SK-N-SH (cell line): ENCODE measurements at regions not wholly inside any gene's neighbourhood (a gene's known extent, or its start where the extent isn't known, plus 50 kb on each side); places are given as distances from the start of the nearest gene placed in this dataset.
"Not testable (repeated sequence)": the region's sequence is repeated elsewhere in the genome, so short reads cannot be mapped to it uniquely, and the experiment has no call there.

Experiments
- CTCF ChIA-PET: fragments of 300-600, 350-600 bp; formaldehyde crosslinking; extraction: SDS; loops from one replicate; lab custom pipeline; 2021; lab: Yijun Ruan, JAX
- POLR2A ChIA-PET: fragments of 350-600 bp; sonication (Branson Sonifier 250); formaldehyde crosslinking; extraction: SDS; loops from one replicate; lab custom pipeline; 2020; ENCODE audit warnings: antibody characterized with exemption, inconsistent platforms; lab: Yijun Ruan, JAX
- DNase-seq: peaks from one replicate; pipeline ENCODE4 v3.0.0; 2012
- H2AFZ ChIP-seq: fragments of 200-600 bp; sonication (generic); 2 replicates; pipeline ENCODE4 v1.8.1; 2016; ENCODE audit warnings: antibody characterized with exemption, mild to moderate bottlenecking, low read depth
- H3F3A ChIP-seq: fragments of 200-600 bp; sonication (generic); replicated peaks from 2 replicates; pipeline ENCODE3; 2016; ENCODE audit warnings: antibody characterized with exemption, mild to moderate bottlenecking; ENCODE audit not compliant: insufficient read depth
- H3K27ac ChIP-seq, 2 experiments: fragments of 200-500 bp in 1 of 2; fragments of 200-600 bp in 1 of 2; sonication (Bioruptor generic) in 1 of 2; sonication (generic), shearing (Covaris generic) in 1 of 2; 2 replicates each; pipeline versions ENCODE4 v1.5.1 to v1.6.1; 2014 to 2016; ENCODE audit warnings: low read depth in 2 of 2, inconsistent platforms in 1 of 2, low read length in 1 of 2, mild to moderate bottlenecking in 1 of 2, mixed read lengths in 1 of 2
- H3K27me3 ChIP-seq: fragments of 200-600 bp; sonication (generic), shearing (Covaris generic); 2 replicates; pipeline ENCODE4 v1.6.1; 2016; ENCODE audit warnings: mixed run types; ENCODE audit not compliant: insufficient read depth
- H3K36me3 ChIP-seq, 2 experiments: fragments of 200-500 bp in 1 of 2; fragments of 200-600 bp in 1 of 2; sonication (Bioruptor generic) in 1 of 2; sonication (generic) in 1 of 2; replicated peaks in 1 of 2; 2 replicates each; pipeline versions ENCODE3 to v1.5.1; 2014 to 2016; ENCODE audit warnings: low read length in 1 of 2, mild to moderate bottlenecking in 1 of 2; ENCODE audit not compliant: insufficient read depth in 2 of 2, control insufficient read depth in 1 of 2
- H3K4me1 ChIP-seq, 2 experiments: fragments of 200-500 bp in 1 of 2; fragments of 200-600 bp in 1 of 2; sonication (Bioruptor generic) in 1 of 2; sonication (generic), shearing (Covaris generic) in 1 of 2; 2 replicates each; pipeline versions ENCODE4 v1.5.1 to v1.6.1; 2014 to 2016; ENCODE audit warnings: low read depth in 1 of 2, low read length in 1 of 2, mixed run types in 1 of 2; ENCODE audit not compliant: insufficient read depth in 2 of 2, control insufficient read depth in 1 of 2
- H3K4me2 ChIP-seq: fragments of 200-600 bp; sonication (generic), shearing (Covaris generic); 2 replicates; pipeline ENCODE4 v1.6.1; 2017; ENCODE audit warnings: mixed run types
- H3K4me3 ChIP-seq, 2 experiments: fragments of 200-500 bp in 1 of 2; fragments of 200-600 bp in 1 of 2; sonication (Bioruptor generic) in 1 of 2; sonication (generic), shearing (Covaris generic) in 1 of 2; 2 replicates each; pipeline versions ENCODE4 v1.5.1 to v1.8.1; 2014 to 2016; ENCODE audit warnings: low read depth in 2 of 2, inconsistent platforms in 1 of 2, low read length in 1 of 2, mild to moderate bottlenecking in 1 of 2, mixed read lengths in 1 of 2, moderate library complexity in 1 of 2
- H3K79me2 ChIP-seq: fragments of 200-600 bp; sonication (generic); 2 replicates; pipeline ENCODE4 v1.8.1; 2017; ENCODE audit warnings: mild to moderate bottlenecking; ENCODE audit not compliant: insufficient read depth
- H3K9ac ChIP-seq: fragments of 200-600 bp; sonication (generic); 2 replicates; pipeline ENCODE4 v1.6.1; 2017; ENCODE audit warnings: mixed run types
- H3K9me2 ChIP-seq: fragments of 200-600 bp; sonication (generic); 2 replicates; pipeline ENCODE4 v1.6.1; 2017; ENCODE audit warnings: mixed run types
- H3K9me3 ChIP-seq: fragments of 200-600 bp; sonication (generic); 2 replicates; pipeline ENCODE4 v1.6.1; 2017; ENCODE audit warnings: mixed run types, mild to moderate bottlenecking, moderate library complexity
- H4K20me1 ChIP-seq: fragments of 200-600 bp; sonication (generic); 2 replicates; pipeline ENCODE4 v1.6.1; 2017; ENCODE audit warnings: mild to moderate bottlenecking, mixed run types; ENCODE audit not compliant: insufficient read depth
- CTCF ChIP-seq: fragments of 200-600 bp; sonication (generic); IDR thresholded peaks from 2 replicates; pipeline ENCODE4 v1.6.1; 2017; ENCODE audit warnings: antibody characterized with exemption, mild to moderate bottlenecking, moderate library complexity
- EP300 ChIP-seq, 2 experiments: IDR thresholded peaks; 2 replicates each; pipeline versions ENCODE4 v1.4.0 to v1.6.1; 2012; ENCODE audit warnings: borderline replicate concordance in 1 of 2, low read depth in 1 of 2, low read length in 1 of 2
- FOSL2 ChIP-seq: IDR thresholded peaks from 2 replicates; pipeline ENCODE4 v1.4.0; 2012; ENCODE audit warnings: low read depth, mild to moderate bottlenecking, moderate library complexity, borderline replicate concordance
- GABPA ChIP-seq: IDR thresholded peaks from 2 replicates; pipeline ENCODE4 v1.4.0; 2012; ENCODE audit warnings: low read depth, mild to moderate bottlenecking
- IRF3 ChIP-seq: fragments of 150-350 bp; IDR thresholded peaks from 2 replicates; pipeline ENCODE4 v1.6.1; 2016; ENCODE audit warnings: mild to moderate bottlenecking, low read depth, low read length
- POLR2AphosphoS5 ChIP-seq: IDR thresholded peaks from 2 replicates; pipeline ENCODE4 v1.6.1; 2012; ENCODE audit warnings: low read depth, low read length
- RAD21 ChIP-seq: IDR thresholded peaks from 2 replicates; pipeline ENCODE4 v1.6.1; 2012; ENCODE audit warnings: mild to moderate bottlenecking, low read length
- RFX5 ChIP-seq: IDR thresholded peaks from 2 replicates; pipeline ENCODE4 v1.6.1; 2012; ENCODE audit warnings: mild to moderate bottlenecking, improper control_type of control experiment, low read length
- RXRA ChIP-seq: IDR thresholded peaks from 2 replicates; pipeline ENCODE4 v1.4.0; 2012; ENCODE audit warnings: low read depth, mild to moderate bottlenecking, borderline replicate concordance
- SIN3A ChIP-seq: IDR thresholded peaks from 2 replicates; pipeline ENCODE4 v1.6.1; 2012; ENCODE audit warnings: low read depth, mild to moderate bottlenecking, low read length, moderate library complexity, borderline replicate concordance
- TEAD4 ChIP-seq: IDR thresholded peaks from 2 replicates; pipeline ENCODE4 v1.4.0; 2012; ENCODE audit warnings: mild to moderate bottlenecking, borderline replicate concordance; ENCODE audit not compliant: insufficient read depth
- USF2 ChIP-seq: fragments of 150-350 bp; IDR thresholded peaks from 2 replicates; pipeline ENCODE4 v1.6.1; 2017; ENCODE audit warnings: antibody characterized with exemption, low read length, low read depth, borderline replicate concordance
- WGBS: methylation state at CpG from one replicate; pipeline ENCODE4 v1.1.6; 2017; ENCODE audit warnings: low lambda C conversion rate; 5-methylcytosine and 5-hydroxymethylcytosine counted together

GRCh38 chr18:67771271-67771670, 254.8 kb upstream of the DSEL start (continued):
- TF ChIP-seq CTCF (no peak), POLR2AphosphoS5 (no peak), SIN3A (no peak), EP300 (IDR thresholded peaks at IDR 0.05; ENCODE audit: borderline replicate concordance in 1 of 2, low read depth in 1 of 2, low read length in 1 of 2) (peak in 1 of 2 experiments; percentile 74; a peak in 1 of 4 replicates), TEAD4 (peak; percentile 59; the same call in 1 of the 2 replicates), USF2 (no peak), RFX5 (no peak), RAD21 (no peak), GABPA (no peak)

- ChIA-PET POLR2A (no interaction called here), CTCF (no interaction called here)
- Histone ChIP-seq H3K27ac (peak overlapping the region in 1 of 2 experiments; percentile 32; a peak in 1 of 4 replicates), H3K9me2 (no peaks in the 10 kb centered on the region), H2AFZ (no peak overlapping the region), H3K79me2 (no peaks in the 10 kb centered on the region), H3K9ac (no peak overlapping the region), H3K36me3 (peaks cover 0 to 5% of the 10 kb centered on the region in 2 experiments), H3K4me2 (no peak overlapping the region; the same call in 1 of the 2 replicates), H3K4me3 (no peak overlapping the region), H3K27me3 (no peaks in the 10 kb centered on the region), H3K9me3 (no peaks in the 10 kb centered on the region), H3K4me1 (peaks cover 0 to 32% of the 10 kb centered on the region in 2 experiments; a peak in 2 of 4 replicates), H3F3A (peaks cover 10% of the 10 kb centered on the region), H4K20me1 (no peaks in the 10 kb centered on the region)
- TF ChIP-seq RFX5: no peak
- no peak for TF ChIP-seq IRF3
- WGBS: 74% methylated on average over 5 of the region's 5 CpGs
- DNase-seq: no peak
Measured at GRCh38 chr18:67770520-67770919, 254.0 kb upstream of the DSEL start.

- no peaks in the 10 kb centered on the region for H3K79me2 ChIP-seq
- peaks cover 0 to 5% of the 10 kb centered on the region in 2 experiments for H3K36me3 ChIP-seq
- no peak for DNase-seq
- H3K4me3 ChIP-seq: no peak overlapping the region
- H3K4me1 ChIP-seq: peaks cover 0 to 21% of the 10 kb centered on the region in 2 experiments; a peak in 2 of 4 replicates
- no peaks in the 10 kb centered on the region for H3K27me3 ChIP-seq
- H3K4me2 ChIP-seq: no peak overlapping the region
- H3K9me3 ChIP-seq: no peaks in the 10 kb centered on the region
- ChIA-PET POLR2A (no interaction called here), CTCF (no interaction called here)
- no peaks in the 10 kb centered on the region; the same call in 1 of the 2 replicates for H3K9me2 ChIP-seq
- no peak overlapping the region for H3K9ac ChIP-seq
- no peak overlapping the region for H2AFZ ChIP-seq
- TF ChIP-seq FOSL2: 0 out of 2 replicates have a peak, but pooled peaks have one; percentile 13
- TF ChIP-seq RXRA: no peak
- H3K27ac ChIP-seq: peak overlapping the region in 1 of 2 experiments; percentile 55; a peak in 2 of 4 replicates
- H3F3A ChIP-seq: peaks cover 6% of the 10 kb centered on the region
- H4K20me1 ChIP-seq: no peaks in the 10 kb centered on the region
Measured at GRCh38 chr18:67766930-67767329, 250.4 kb upstream of the DSEL start.

- H3K27me3 ChIP-seq, H3F3A ChIP-seq, H3K9ac ChIP-seq, H3K4me3 ChIP-seq, POLR2A ChIA-PET, H3K9me3 ChIP-seq, CTCF ChIA-PET, H3K9me2 ChIP-seq, H3K79me2 ChIP-seq, H2AFZ ChIP-seq, H3K36me3 ChIP-seq, DNase-seq, H3K4me2 ChIP-seq, H3K4me1 ChIP-seq, H4K20me1 ChIP-seq, H3K27ac ChIP-seq: not testable (repeated sequence)
- 96% methylated on average over 1 of the region's 1 CpG for WGBS
Measured at GRCh38 chr18:67752211-67752610, 235.7 kb upstream of the DSEL start.
